ENCODE measurements at regions not wholly inside any gene's neighbourhood (a gene's known extent, or its start where the extent isn't known, plus 50 kb on each side); places are given as distances from the start of the nearest gene placed in this dataset.

- no peak for TF ChIP-seq CTCF (IDR thresholded peaks at IDR 0.05)
- no peak for TF ChIP-seq POLR2AphosphoS5 (IDR thresholded peaks at IDR 0.05; ENCODE audit: low read depth, low read length)
Observed at GRCh38 chr9:119905724-119906123, 536.5 kb upstream of the BRINP1 start.
